ENCODE measurements at regions not wholly inside any gene's neighbourhood (a gene's known extent, or its start where the extent isn't known, plus 50 kb on each side); places are given as distances from the start of the nearest gene placed in this dataset.

GRCh38 chr20:5451643-5452210 lies 135.0 kb upstream of the PROKR2 start:
- Histone ChIP-seq H3K27me3 (peaks cover 9% of the 10 kb centered on the region), H3K4me3 (no peak overlapping the region), H3K36me3 (no peaks in the 10 kb centered on the region), H3K9me3 (no peaks in the 10 kb centered on the region), H3K4me1 (no peaks in the 10 kb centered on the region), H3K27ac (no peak overlapping the region)
- in situ Hi-C loops (cut with MboI; ENCODE audit: low pct_ligation_motif_present in 1 of 4, low pct_unique_long_range_greater_than_20kb in 1 of 4, low sequenced_read_pairs in 3 of 4) = no loop called here
- intact Hi-C loops (cut with DNase I; ENCODE audit: low total_unique reads) = no loop called here
- WGBS, 2 donors (ENCODE audit: low coverage in 1 of 2) = 79 to 92% methylated on average over 2 of the region's 2 CpGs
- TF ChIP-seq POLR2AphosphoS5 (IDR thresholded peaks at IDR 0.05) = no peak
- TF ChIP-seq CTCF (IDR thresholded peaks at IDR 0.05) = no peak
- TF ChIP-seq POLR2A (IDR thresholded peaks at IDR 0.05) = no peak
- TF ChIP-seq EP300 (IDR thresholded peaks at IDR 0.05; ENCODE audit: low read depth) = no peak
- no peak for DNase-seq

GRCh38 chr20:5448449-5449118 lies 131.8 kb upstream of the PROKR2 start:
- Histone ChIP-seq H3K4me1 (no peaks in the 10 kb centered on the region), H3K9me3 (no peaks in the 10 kb centered on the region), H3K27me3 (peaks cover 17% of the 10 kb centered on the region), H3K27ac (no peak overlapping the region), H3K4me3 (no peak overlapping the region), H3K36me3 (no peaks in the 10 kb centered on the region)
- TF ChIP-seq POLR2A (IDR thresholded peaks at IDR 0.05) (no peak), CTCF (IDR thresholded peaks at IDR 0.05) (peak; percentile 40 to 67 (median 61))
- intact Hi-C loops (cut with DNase I; ENCODE audit: low total_unique reads) = no loop called here
- DNase-seq = peak; percentile 50
- in situ Hi-C loops (cut with MboI; ENCODE audit: low pct_ligation_motif_present in 1 of 4, low pct_unique_long_range_greater_than_20kb in 1 of 4, low sequenced_read_pairs in 3 of 4) = loop anchor here in 1 of 4 donors (25.0 kb wide), 1 partner anchor 236 kb away; no protein-coding TSS in a partner anchor
- 16% methylated on average over 10 of the region's 10 CpGs; no CpG with 5 or more reads in 1 of the 2 donors for WGBS, 2 donors (ENCODE audit: low coverage in 1 of 2)

- intact Hi-C loops (cut with DNase I; ENCODE audit: low total_unique reads) = no loop called here
These were observed 130.4 kb upstream of the PROKR2 start for GRCh38 chr20:5447188-5447587.

More at GRCh38 chr20:5447188-5447587, 130.4 kb upstream of the PROKR2 start:
- no peak overlapping the region for H3K27ac ChIP-seq
- peaks cover 17% of the 10 kb centered on the region for H3K27me3 ChIP-seq
- H3K4me1 ChIP-seq = no peaks in the 10 kb centered on the region
- in situ Hi-C loops (cut with MboI; ENCODE audit: low pct_ligation_motif_present in 1 of 4, low pct_unique_long_range_greater_than_20kb in 1 of 4, low sequenced_read_pairs in 3 of 4) = loop anchor here in 1 of 4 donors (25.0 kb wide), 1 partner anchor 235 kb away; no protein-coding TSS in a partner anchor
- no peaks in the 10 kb centered on the region for H3K9me3 ChIP-seq
- no peak for TF ChIP-seq CTCF (IDR thresholded peaks at IDR 0.05)
- no peak for TF ChIP-seq EP300 (IDR thresholded peaks at IDR 0.05; ENCODE audit: low read depth)
- no peak for TF ChIP-seq POLR2A (IDR thresholded peaks at IDR 0.05)
- no peak for TF ChIP-seq POLR2AphosphoS5 (IDR thresholded peaks at IDR 0.05)
- no peak for DNase-seq
- no peak overlapping the region for H3K4me3 ChIP-seq
- 67 to 73% methylated on average over 5 of the region's 5 CpGs for WGBS, 2 donors (ENCODE audit: low coverage in 1 of 2)
- no peaks in the 10 kb centered on the region for H3K36me3 ChIP-seq

Data from transverse colon (tissue), 4 donors.